ENCODE measurements at regions not wholly inside any gene's neighbourhood (a gene's known extent, or its start where the extent isn't known, plus 50 kb on each side); places are given as distances from the start of the nearest gene placed in this dataset.

DNA sequence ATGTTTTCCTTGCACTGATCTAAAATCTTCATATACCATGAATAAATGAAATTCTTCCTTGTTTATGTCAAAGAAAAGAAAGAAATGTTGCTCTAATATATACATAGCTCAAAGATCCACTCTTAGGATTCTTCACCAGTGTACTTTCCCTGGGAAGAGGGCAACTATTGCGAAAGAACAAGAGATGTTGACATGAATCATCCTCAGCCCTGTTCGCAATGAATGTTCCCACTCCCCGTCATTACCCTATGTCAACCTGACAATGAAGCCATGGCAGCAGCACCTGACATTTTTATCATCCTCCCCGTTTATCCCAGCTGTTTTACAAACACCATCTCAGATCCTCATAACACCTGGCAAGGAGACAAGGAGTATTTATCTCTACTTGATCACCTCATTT is 409.1 kb upstream of the GRIA1 start:
- no peaks in the 10 kb centered on the region for H3K36me3 ChIP-seq
- no peaks in the 10 kb centered on the region for H3K9me3 ChIP-seq
- no peak overlapping the region for H3K27ac ChIP-seq
- TF ChIP-seq EP300 (IDR thresholded peaks at IDR 0.05) (no peak), POLR2A (IDR thresholded peaks at IDR 0.05) (no peak), CTCF (IDR thresholded peaks at IDR 0.05) (no peak)
- DNase-seq (ENCODE audit: low spot score in 2 of 2): no peak
- H3K4me1 ChIP-seq: no peaks in the 10 kb centered on the region
- no peak overlapping the region for H3K4me3 ChIP-seq
- H3K27me3 ChIP-seq: no peaks in the 10 kb centered on the region
- 73 to 84% methylated on average over 4 of the region's 4 CpGs for WGBS, 2 donors

DNA sequence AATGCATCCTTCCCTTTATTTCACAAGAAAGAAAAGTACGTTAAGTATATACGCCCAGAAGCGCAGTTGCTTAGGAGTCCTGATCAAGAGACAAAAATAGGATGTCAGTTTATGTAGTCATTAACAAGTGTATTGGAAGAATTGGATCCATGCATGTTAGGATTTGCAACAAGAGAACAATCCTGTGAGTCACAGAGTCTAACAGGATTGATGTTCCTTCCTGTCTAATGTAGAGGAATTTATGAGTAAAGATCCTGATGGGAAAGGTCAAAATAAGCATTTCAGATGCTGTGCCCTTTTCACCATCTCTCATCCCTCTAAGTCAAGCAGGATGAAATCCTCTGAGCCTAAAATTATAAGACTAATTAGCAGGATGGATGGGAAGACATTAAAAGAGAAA is 406.0 kb upstream of the GRIA1 start:
- 90 to 95% methylated on average over 3 of the region's 3 CpGs for WGBS, 2 donors
- no peak overlapping the region for H3K4me3 ChIP-seq
- TF ChIP-seq POLR2A (IDR thresholded peaks at IDR 0.05) (no peak), EP300 (IDR thresholded peaks at IDR 0.05) (no peak), CTCF (IDR thresholded peaks at IDR 0.05) (no peak)
- H3K9me3 ChIP-seq: no peaks in the 10 kb centered on the region
- H3K27me3 ChIP-seq: no peaks in the 10 kb centered on the region
- no peak overlapping the region for H3K27ac ChIP-seq
- H3K36me3 ChIP-seq: no peaks in the 10 kb centered on the region
- H3K4me1 ChIP-seq: no peaks in the 10 kb centered on the region
- no peak for DNase-seq (ENCODE audit: low spot score in 2 of 2)

DNA sequence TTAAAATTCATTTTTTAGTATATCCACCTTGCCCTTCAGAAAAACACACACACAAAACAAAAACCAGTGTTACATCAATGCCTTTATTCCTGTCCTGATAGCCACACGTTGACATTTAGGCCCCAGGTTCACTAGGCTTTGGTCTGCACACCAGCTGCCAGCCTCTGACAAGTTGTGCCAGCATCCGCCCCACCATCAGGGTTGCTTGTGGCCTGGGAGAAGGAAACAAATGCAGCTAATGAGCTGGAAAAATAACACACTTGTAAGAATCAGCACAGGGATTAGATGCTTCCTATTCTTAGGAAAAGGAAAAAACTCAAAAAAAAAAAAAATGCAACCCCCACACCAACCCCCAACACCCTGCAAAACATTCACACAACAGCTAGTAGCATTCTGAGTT is 404.0 kb upstream of the GRIA1 start:
- 56 to 73% methylated on average over 2 of the region's 2 CpGs for whole genome bisulfite sequencing, 2 donors
- TF ChIP-seq POLR2A (IDR thresholded peaks at IDR 0.05) (no peak), EP300 (IDR thresholded peaks at IDR 0.05) (no peak), CTCF (IDR thresholded peaks at IDR 0.05) (no peak)
- H3K27me3 ChIP-seq: no peaks in the 10 kb centered on the region
- H3K9me3 ChIP-seq: no peaks in the 10 kb centered on the region
- no peaks in the 10 kb centered on the region for H3K36me3 ChIP-seq
- no peak overlapping the region for H3K27ac ChIP-seq
- H3K4me3 ChIP-seq: no peak overlapping the region
- no peak for DNase-seq (ENCODE audit: low spot score in 2 of 2)
- no peaks in the 10 kb centered on the region for H3K4me1 ChIP-seq

- no peaks in the 10 kb centered on the region for H3K9me3 ChIP-seq
- H3K27ac ChIP-seq: no peak overlapping the region
- H3K27me3 ChIP-seq: no peaks in the 10 kb centered on the region
- WGBS, 2 donors: 63 to 81% methylated on average over 1 of the region's 1 CpG
- no peak for DNase-seq (ENCODE audit: low spot score in 2 of 2)
- TF ChIP-seq POLR2A (IDR thresholded peaks at IDR 0.05) (no peak), EP300 (IDR thresholded peaks at IDR 0.05) (no peak), CTCF (IDR thresholded peaks at IDR 0.05) (no peak)
- no peaks in the 10 kb centered on the region for H3K36me3 ChIP-seq
- H3K4me3 ChIP-seq: no peak overlapping the region
- H3K4me1 ChIP-seq: no peaks in the 10 kb centered on the region
Observed at GRCh38 chr5:153088538-153088937, 401.9 kb upstream of the GRIA1 start.

DNA sequence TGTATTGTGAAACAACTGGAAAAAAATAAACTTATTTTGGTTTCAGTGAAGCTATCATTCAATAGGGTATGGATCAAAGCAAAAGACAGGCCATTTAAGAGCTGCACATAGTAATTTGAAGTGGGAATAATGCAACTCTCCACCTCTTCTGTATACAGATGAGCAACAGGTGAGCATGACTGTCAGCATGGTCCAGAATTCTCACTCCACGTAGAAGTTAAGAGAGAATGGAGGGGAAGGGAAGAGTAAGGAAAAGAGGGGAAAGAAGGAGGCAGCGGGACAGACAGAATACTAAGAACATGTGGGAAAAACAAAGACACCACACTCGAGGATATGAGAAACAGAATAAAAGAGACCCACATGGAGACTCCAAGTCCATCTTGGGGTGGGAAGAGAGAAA is 396.1 kb upstream of the GRIA1 start:
- no peak overlapping the region for H3K4me3 ChIP-seq
- no peak overlapping the region for H3K27ac ChIP-seq
- no peaks in the 10 kb centered on the region for H3K27me3 ChIP-seq
- H3K9me3 ChIP-seq: no peaks in the 10 kb centered on the region
- WGBS, 2 donors: 66 to 77% methylated on average over 3 of the region's 3 CpGs
- H3K4me1 ChIP-seq: no peaks in the 10 kb centered on the region
- no peaks in the 10 kb centered on the region for H3K36me3 ChIP-seq
- no peak for DNase-seq (ENCODE audit: low spot score in 2 of 2)
- TF ChIP-seq CTCF (IDR thresholded peaks at IDR 0.05) (no peak), EP300 (IDR thresholded peaks at IDR 0.05) (no peak), POLR2A (IDR thresholded peaks at IDR 0.05) (no peak)
